Muscle of leg (tissue), 3 donors: ENCODE measurements at regions not wholly inside any gene's neighbourhood (a gene's known extent, or its start where the extent isn't known, plus 50 kb on each side); places are given as distances from the start of the nearest gene placed in this dataset.

ENCODE experiments used
- DNase-seq: peaks from one replicate; pipeline ENCODE4 v3.0.0; 2013
- H3K27ac ChIP-seq: one replicate; pipeline ENCODE4 v1.5.1; 2013; ENCODE audit warnings: mild to moderate bottlenecking, low read length, control low read depth
- H3K27me3 ChIP-seq: one replicate; pipeline ENCODE4 v1.6.1; 2013; ENCODE audit warnings: low read length; ENCODE audit not compliant: control insufficient read depth, insufficient read depth
- H3K36me3 ChIP-seq: one replicate; pipeline ENCODE4 v1.6.1; 2013; ENCODE audit warnings: low read length; ENCODE audit not compliant: control insufficient read depth, insufficient read depth
- H3K4me1 ChIP-seq: one replicate; pipeline ENCODE4 v1.6.1; 2013; ENCODE audit warnings: low read length; ENCODE audit not compliant: control insufficient read depth, insufficient read depth
- H3K4me3 ChIP-seq: one replicate; pipeline ENCODE4 v1.5.1; 2013; ENCODE audit warnings: low read length, control low read depth
- H3K9me3 ChIP-seq: replicated peaks from 2 replicates; pipeline ENCODE4 v1.6.1; 2013; ENCODE audit warnings: low read depth, low read length; ENCODE audit not compliant: control insufficient read depth
- WGBS: methylation state at CpG from one replicate; pipeline ENCODE4 v1.1.5; 2013; ENCODE audit warnings: missing lambda C conversion rate; ENCODE audit not compliant: insufficient coverage; 5-methylcytosine and 5-hydroxymethylcytosine counted together

DNA sequence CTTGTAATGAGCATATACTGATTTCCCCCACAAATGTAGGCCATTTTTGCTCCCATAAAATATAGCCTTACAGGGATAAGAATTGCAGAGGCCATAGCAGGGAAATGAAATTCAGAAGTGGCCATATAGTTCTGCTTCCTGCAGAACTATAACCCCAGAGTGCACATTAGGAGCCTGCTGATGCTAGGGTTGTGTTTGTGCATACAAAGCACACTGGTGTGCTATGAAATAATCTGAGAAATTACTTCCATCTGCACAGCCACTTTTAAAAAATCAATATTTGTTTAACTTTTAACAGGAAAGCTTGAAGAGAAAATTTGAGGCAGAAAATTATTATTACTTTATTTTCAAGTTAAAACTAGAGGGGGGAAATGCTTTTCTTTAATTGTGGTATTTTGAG lies 380.3 kb downstream of the MRPS30 start:
- no peaks in the 10 kb centered on the region for H3K36me3 ChIP-seq
- no peaks in the 10 kb centered on the region for H3K9me3 ChIP-seq
- no peaks in the 10 kb centered on the region for H3K4me1 ChIP-seq
- H3K27ac ChIP-seq = no peak overlapping the region
- H3K4me3 ChIP-seq = no peak overlapping the region
- no peak for DNase-seq
- no peaks in the 10 kb centered on the region for H3K27me3 ChIP-seq

DNA sequence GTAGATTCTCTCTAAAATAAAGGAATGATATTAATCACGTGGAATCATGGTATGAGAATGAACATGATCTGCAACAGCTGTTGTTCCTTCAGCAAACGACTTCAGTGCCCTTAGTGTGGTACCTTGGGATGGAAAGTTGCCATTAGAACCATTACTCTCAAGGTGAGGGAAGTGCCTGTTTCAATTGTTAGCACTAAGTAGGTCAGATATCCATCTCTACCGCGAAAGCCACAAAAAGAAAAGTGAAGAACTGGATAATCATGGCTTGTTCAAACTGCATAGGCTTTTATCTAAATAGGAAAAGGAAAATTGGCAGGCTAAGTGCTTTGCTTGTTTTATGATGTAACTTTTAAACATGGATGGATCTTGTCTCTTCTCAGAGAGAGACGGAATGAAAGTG lies 380.7 kb downstream of the MRPS30 start:
- Histone ChIP-seq H3K36me3 (no peaks in the 10 kb centered on the region), H3K4me3 (no peak overlapping the region), H3K4me1 (no peaks in the 10 kb centered on the region), H3K9me3 (no peaks in the 10 kb centered on the region), H3K27me3 (no peaks in the 10 kb centered on the region), H3K27ac (no peak overlapping the region)
- no peak for DNase-seq
- WGBS = no CpG with 5 or more reads among the region's 5 CpGs

DNA sequence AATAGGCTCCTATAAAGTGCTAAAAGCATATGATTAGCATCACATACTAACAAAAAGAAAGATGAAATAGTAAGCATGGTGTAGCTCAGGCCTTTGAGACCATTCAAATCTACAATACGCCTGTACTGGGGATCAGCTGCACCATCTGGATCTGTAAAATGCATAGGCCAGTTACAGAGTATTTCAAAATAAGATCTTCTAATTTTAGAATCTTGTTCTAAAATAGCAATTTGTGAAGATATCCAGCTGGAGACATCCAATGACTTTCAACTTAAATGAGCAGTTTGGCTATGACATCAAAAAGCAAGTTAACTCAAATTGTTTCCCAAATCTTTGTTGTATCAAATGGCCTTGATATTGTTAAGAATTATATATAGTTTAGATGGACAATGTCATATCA lies 386.3 kb downstream of the MRPS30 start:
- DNase-seq = no peak
- no peak overlapping the region for H3K27ac ChIP-seq
- no peak overlapping the region for H3K4me3 ChIP-seq
- H3K36me3 ChIP-seq = no peaks in the 10 kb centered on the region
- H3K27me3 ChIP-seq = no peaks in the 10 kb centered on the region
- H3K9me3 ChIP-seq = no peaks in the 10 kb centered on the region
- H3K4me1 ChIP-seq = no peaks in the 10 kb centered on the region
- WGBS = no CpG with 5 or more reads among the region's 1 CpG
